Ishikawa (cell line): ENCODE measurements at regions not wholly inside any gene's neighbourhood (a gene's known extent, or its start where the extent isn't known, plus 50 kb on each side); places are given as distances from the start of the nearest gene placed in this dataset.
A peak's percentile ranks its signal among the peaks of the same experiment; 100 is the strongest.

Experiments used
- CEBPB ChIP-seq: IDR thresholded peaks from 2 replicates; pipeline ENCODE4 v1.6.1; 2012
- CREB1 ChIP-seq: IDR thresholded peaks from 2 replicates; pipeline ENCODE4 v1.6.1; 2012; ENCODE audit warnings: low read depth
- EGR1 ChIP-seq: IDR thresholded peaks from 2 replicates; pipeline ENCODE4 v1.6.1; 2012
- EP300 ChIP-seq: IDR thresholded peaks from 2 replicates; pipeline ENCODE4 v1.6.1; 2012; ENCODE audit warnings: borderline replicate concordance
- FOXM1 ChIP-seq: IDR thresholded peaks from 2 replicates; pipeline ENCODE4 v1.6.1; 2012; ENCODE audit warnings: low read depth, borderline replicate concordance
- MAX ChIP-seq: IDR thresholded peaks from 2 replicates; pipeline ENCODE4 v1.6.1; 2012
- NFIC ChIP-seq: IDR thresholded peaks from 2 replicates; pipeline ENCODE4 v1.6.1; 2012
- RAD21 ChIP-seq: IDR thresholded peaks from 2 replicates; pipeline ENCODE4 v1.6.1; 2012; ENCODE audit warnings: low read depth
- REST ChIP-seq: IDR thresholded peaks from 2 replicates; pipeline ENCODE4 v1.6.1; 2012; ENCODE audit warnings: low read depth, mild to moderate bottlenecking
- TAF1 ChIP-seq: IDR thresholded peaks from 2 replicates; pipeline ENCODE4 v1.6.1; 2012; ENCODE audit warnings: low read depth, mild to moderate bottlenecking
- TCF12 ChIP-seq: IDR thresholded peaks from 2 replicates; pipeline ENCODE4 v1.6.1; 2012; ENCODE audit warnings: low read depth
- TEAD4 ChIP-seq: IDR thresholded peaks from 2 replicates; pipeline ENCODE4 v1.6.1; 2012
- USF1 ChIP-seq: IDR thresholded peaks from 2 replicates; pipeline ENCODE4 v1.6.1; 2012
- YY1 ChIP-seq: IDR thresholded peaks from 2 replicates; pipeline ENCODE4 v1.6.1; 2012; ENCODE audit warnings: low read depth
- ZBTB7A ChIP-seq: IDR thresholded peaks from 2 replicates; pipeline ENCODE4 v1.6.1; 2012; ENCODE audit warnings: low read depth

GRCh38 chr7:112946350-112946749 lies 140.3 kb downstream of the GPR85 start:
- TF ChIP-seq TCF12: no peak

GRCh38 chr7:112945046-112945445 lies 141.6 kb downstream of the GPR85 start:
- TF ChIP-seq CEBPB (no peak), USF1 (no peak), MAX (no peak), TEAD4 (no peak), REST (no peak), TCF12 (no peak), EP300 (no peak), RAD21 (no peak), TAF1 (no peak), NFIC (no peak), YY1 (no peak), EGR1 (no peak), ZBTB7A (no peak), CREB1 (no peak)

GRCh38 chr7:112942981-112943380 lies 143.6 kb downstream of the GPR85 start:
- TF ChIP-seq TCF12: no peak
- TF ChIP-seq MAX: no peak
- no peak for TF ChIP-seq ZBTB7A
- TF ChIP-seq EGR1: no peak
- no peak for TF ChIP-seq RAD21
- TF ChIP-seq TAF1: no peak

GRCh38 chr7:112940314-112940732 lies 146.3 kb downstream of the GPR85 start:
- TF ChIP-seq ZBTB7A (no peak), FOXM1 (no peak), REST (no peak), CREB1 (no peak), EP300 (no peak), NFIC (no peak), MAX (no peak), TEAD4 (no peak), TCF12 (no peak)

- TF ChIP-seq FOXM1 (no peak), USF1 (peak; percentile 5; the same call in 1 of the 2 replicates), ZBTB7A (peak; percentile 85), TAF1 (peak; percentile 5; the same call in 1 of the 2 replicates), CREB1 (peak; percentile 31; the same call in 1 of the 2 replicates), MAX (no peak; the same call in 1 of the 2 replicates)
These were observed 146.9 kb downstream of the GPR85 start for GRCh38 chr7:112939574-112940313.
